ENCODE measurements at regions not wholly inside any gene's neighbourhood (a gene's known extent, or its start where the extent isn't known, plus 50 kb on each side); places are given as distances from the start of the nearest gene placed in this dataset.
A peak's percentile ranks its signal among the peaks of the same experiment; 100 is the strongest.

DNA sequence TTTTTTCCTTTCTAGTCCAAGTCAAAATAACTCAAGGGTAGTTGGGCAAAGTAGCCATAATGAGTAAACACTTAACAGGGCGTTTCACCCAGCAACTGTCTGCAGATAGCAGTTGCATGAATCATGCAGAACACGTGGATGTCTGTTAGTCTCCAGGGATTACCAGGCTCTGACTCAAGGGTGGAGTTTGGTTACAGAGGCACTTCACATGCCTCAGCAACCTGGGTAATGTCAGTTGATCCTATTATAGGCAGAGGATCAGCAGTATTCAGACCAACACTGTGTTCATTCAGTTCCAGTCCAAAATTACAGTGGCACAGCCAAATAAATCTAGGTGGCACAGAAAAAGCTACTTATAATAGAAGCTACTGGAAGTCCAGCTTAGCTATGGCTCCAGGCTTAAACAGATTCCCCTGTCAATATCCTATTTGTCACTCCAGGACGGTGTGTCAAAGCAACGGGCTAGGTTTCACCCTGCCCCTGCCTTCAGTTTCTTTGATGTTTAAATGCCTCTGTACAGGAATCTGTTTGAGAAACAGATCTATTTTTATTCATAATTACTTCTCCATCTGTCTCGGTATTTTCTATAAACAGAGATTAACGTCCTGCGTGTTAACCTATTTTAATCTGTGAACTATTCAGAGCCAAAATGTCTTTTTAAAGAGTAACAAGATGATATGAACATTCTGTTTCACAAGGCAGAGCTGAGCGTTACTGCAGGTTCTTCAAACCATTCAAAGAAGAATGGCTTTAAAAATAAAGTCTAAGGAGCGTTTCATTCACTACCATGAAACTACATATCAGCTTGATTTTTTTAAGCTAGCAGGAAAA, 162.6 kb upstream of the AKR1E2 start:
- peaks cover 33% of the 10 kb centered on the region for H3K79me2 ChIP-seq (ENCODE audit: low read length)
- peak overlapping the region; percentile 88 for H3K9ac ChIP-seq (ENCODE audit: low read length)
- H3K36me3 ChIP-seq (ENCODE audit: low read depth, low read length) = no peaks in the 10 kb centered on the region; the same call in 1 of the 2 replicates
- no peaks in the 10 kb centered on the region for H4K20me1 ChIP-seq (ENCODE audit: low read length)
- peak; percentile 93 for DNase-seq
- no peaks in the 10 kb centered on the region for H3K27me3 ChIP-seq (ENCODE audit: low read length)
- ChIA-PET POLR2A (ENCODE audit: unreplicated experiment) (interaction anchor here (0.6 to 1.9 kb wide), 9 partner anchors 9 to 107 kb away, joined by 3 to 14 read pairs (median 4); no protein-coding TSS in a partner anchor), CTCF (interaction anchor here (0.6 kb wide), 1 partner anchor 28 kb away, joined by 4 read pairs; no protein-coding TSS in a partner anchor)
- peak overlapping the region; percentile 62 for H3K4me2 ChIP-seq (ENCODE audit: low read length)
- TSS peak; percentile 99 for BruUV-seq (replicated peaks)
- no peaks in the 10 kb centered on the region for H3K9me3 ChIP-seq (ENCODE audit: low read length)
- peaks cover 5% of the 10 kb centered on the region for H3F3A ChIP-seq (ENCODE audit: low read length, unreplicated experiment)
- peak overlapping the region; percentile 98 for H3K27ac ChIP-seq (ENCODE audit: low read length)
- no peak overlapping the region for H3K4me3 ChIP-seq (ENCODE audit: low read length)
- intact Hi-C loops (cut with micrococcal nuclease) = loop anchor here (1.0 to 2.0 kb wide), 6 partner anchors 8 to 383 kb away; no protein-coding TSS in a partner anchor
- peak; percentile 93 for ATAC-seq
- peaks cover 45% of the 10 kb centered on the region for H3K4me1 ChIP-seq (ENCODE audit: insufficient read depth, low read length)
- no peak overlapping the region for H2AFZ ChIP-seq (ENCODE audit: low read length)
- TF ChIP-seq EZH2 (IDR thresholded peaks at IDR 0.05; ENCODE audit: low read length, unreplicated experiment) (no peak), EZH2phosphoT487 (IDR thresholded peaks at IDR 0.05; ENCODE audit: borderline replicate concordance, low read length) (no peak)
- TF ChIP-seq, protein P1, sequence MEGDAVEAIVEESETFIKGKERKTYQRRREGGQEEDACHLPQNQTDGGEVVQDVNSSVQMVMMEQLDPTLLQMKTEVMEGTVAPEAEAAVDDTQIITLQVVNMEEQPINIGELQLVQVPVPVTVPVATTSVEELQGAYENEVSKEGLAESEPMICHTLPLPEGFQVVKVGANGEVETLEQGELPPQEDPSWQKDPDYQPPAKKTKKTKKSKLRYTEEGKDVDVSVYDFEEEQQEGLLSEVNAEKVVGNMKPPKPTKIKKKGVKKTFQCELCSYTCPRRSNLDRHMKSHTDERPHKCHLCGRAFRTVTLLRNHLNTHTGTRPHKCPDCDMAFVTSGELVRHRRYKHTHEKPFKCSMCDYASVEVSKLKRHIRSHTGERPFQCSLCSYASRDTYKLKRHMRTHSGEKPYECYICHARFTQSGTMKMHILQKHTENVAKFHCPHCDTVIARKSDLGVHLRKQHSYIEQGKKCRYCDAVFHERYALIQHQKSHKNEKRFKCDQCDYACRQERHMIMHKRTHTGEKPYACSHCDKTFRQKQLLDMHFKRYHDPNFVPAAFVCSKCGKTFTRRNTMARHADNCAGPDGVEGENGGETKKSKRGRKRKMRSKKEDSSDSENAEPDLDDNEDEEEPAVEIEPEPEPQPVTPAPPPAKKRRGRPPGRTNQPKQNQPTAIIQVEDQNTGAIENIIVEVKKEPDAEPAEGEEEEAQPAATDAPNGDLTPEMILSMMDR (conservative IDR thresholded peaks at IDR 0.05; ENCODE audit: low read depth, low read length) = no peak
- H3K9me2 ChIP-seq (replicated peaks; ENCODE audit: low read length) = no peaks in the 10 kb centered on the region

DNA sequence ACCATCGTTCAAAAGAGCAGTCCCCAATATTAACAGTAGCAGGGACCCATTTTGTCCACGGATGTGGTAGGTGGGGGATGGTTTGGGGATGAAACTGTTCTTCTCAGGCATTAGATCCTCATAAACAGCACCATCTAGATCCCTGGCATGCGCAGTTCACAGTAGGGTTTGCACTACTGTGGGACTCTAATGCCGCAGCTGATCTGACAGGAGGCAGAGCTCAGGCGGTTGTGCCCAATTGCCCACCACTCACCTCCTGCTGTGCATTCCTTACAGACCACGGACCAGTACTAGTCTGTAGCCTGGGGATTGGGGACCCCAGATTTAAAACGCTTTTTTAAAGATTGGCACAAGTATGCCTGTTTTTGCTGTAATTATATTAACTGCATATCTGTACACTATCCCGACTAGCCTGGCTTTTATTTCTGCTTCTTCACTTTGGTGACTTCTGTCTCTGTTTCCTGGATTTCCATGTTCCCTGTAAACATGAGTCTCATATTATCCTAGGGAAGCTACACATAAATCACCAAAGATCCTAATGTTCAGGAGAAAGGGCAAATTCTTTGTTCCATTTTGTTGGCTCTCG, 163.3 kb upstream of the AKR1E2 start:
- no peaks in the 10 kb centered on the region for H3K9me3 ChIP-seq (ENCODE audit: low read length)
- H3F3A ChIP-seq (ENCODE audit: low read length, unreplicated experiment) = peaks cover 5% of the 10 kb centered on the region
- TSS peak; percentile 59 for BruUV-seq (replicated peaks)
- ATAC-seq (no peak; the same call in 1 of the 2 replicates), DNase-seq (no peak)
- H2AFZ ChIP-seq (ENCODE audit: low read length) = no peak overlapping the region
- H3K4me2 ChIP-seq (ENCODE audit: low read length) = peak overlapping the region; percentile 25
- peak overlapping the region; percentile 88 for H3K9ac ChIP-seq (ENCODE audit: low read length)
- intact Hi-C loops (cut with micrococcal nuclease) = loop anchor here (1.0 to 2.0 kb wide), 6 partner anchors 9 to 382 kb away; no protein-coding TSS in a partner anchor
- H3K4me1 ChIP-seq (ENCODE audit: insufficient read depth, low read length) = peaks cover 48% of the 10 kb centered on the region
- H4K20me1 ChIP-seq (ENCODE audit: low read length) = no peaks in the 10 kb centered on the region
- H3K36me3 ChIP-seq (ENCODE audit: low read depth, low read length) = no peaks in the 10 kb centered on the region; the same call in 1 of the 2 replicates
- TF ChIP-seq EZH2phosphoT487 (IDR thresholded peaks at IDR 0.05; ENCODE audit: borderline replicate concordance, low read length) = no peak
- no peak for TF ChIP-seq EZH2 (IDR thresholded peaks at IDR 0.05; ENCODE audit: low read length, unreplicated experiment)
- TF ChIP-seq, protein P1 (conservative IDR thresholded peaks at IDR 0.05; ENCODE audit: low read depth, low read length) = no peak
- H3K79me2 ChIP-seq (ENCODE audit: low read length) = peaks cover 33% of the 10 kb centered on the region
- H3K4me3 ChIP-seq (ENCODE audit: low read length) = no peak overlapping the region
- no peaks in the 10 kb centered on the region for H3K27me3 ChIP-seq (ENCODE audit: low read length)
- H3K27ac ChIP-seq (ENCODE audit: low read length) = peak overlapping the region; percentile 98
- POLR2A ChIA-PET (ENCODE audit: unreplicated experiment) = interaction anchor here (0.7 to 1.9 kb wide), 3 partner anchors 10 to 108 kb away, joined by 3 to 7 read pairs (median 4); no protein-coding TSS in a partner anchor
- CTCF ChIA-PET = no interaction called here
- no peaks in the 10 kb centered on the region for H3K9me2 ChIP-seq (replicated peaks; ENCODE audit: low read length)

All from PC-3 (cell line).